GM19397 (cell line): ENCODE measurements at regions not wholly inside any gene's neighbourhood (a gene's known extent, or its start where the extent isn't known, plus 50 kb on each side); places are given as distances from the start of the nearest gene placed in this dataset.
"Not testable (repeated sequence)": the region's sequence is repeated elsewhere in the genome, so short reads cannot be mapped to it uniquely, and the experiment has no call there.

Experiments used
- ATAC-seq: cut with Tn5 transposase; IDR thresholded peaks from one replicate; pipeline ENCODE4 v1.9.1; 2021; ENCODE audit warnings: mild to moderate bottlenecking, moderate library complexity; ENCODE audit not compliant: unreplicated experiment

DNA sequence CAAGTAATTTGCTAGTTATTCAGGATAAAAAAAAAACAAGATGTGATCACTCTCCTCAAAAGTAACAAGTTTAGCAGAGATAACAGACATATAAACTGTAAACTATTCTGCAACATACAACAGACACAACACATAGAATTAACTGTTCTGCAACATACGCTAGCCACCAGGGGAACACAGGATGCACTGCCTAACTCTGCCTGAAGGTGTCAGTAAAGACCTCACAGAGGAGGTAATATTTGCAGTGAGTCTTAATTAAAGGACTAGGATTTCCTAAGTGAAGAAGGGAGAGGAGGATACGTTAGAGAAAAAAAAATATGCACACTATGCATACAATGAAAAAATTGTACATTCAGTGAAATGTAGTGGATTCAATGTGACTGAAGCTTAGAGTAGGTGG lies 129.6 kb downstream of the NBPF8 start:
- ATAC-seq, result peak; percentile 72

- ATAC-seq, result not testable (repeated sequence)
Observed at GRCh38 chr1:120550335-120550734, 135.5 kb downstream of the NBPF8 start.

GRCh38 chr1:120552190-120552589 lies 137.4 kb downstream of the NBPF8 start:
- ATAC-seq, result not testable (repeated sequence)

DNA sequence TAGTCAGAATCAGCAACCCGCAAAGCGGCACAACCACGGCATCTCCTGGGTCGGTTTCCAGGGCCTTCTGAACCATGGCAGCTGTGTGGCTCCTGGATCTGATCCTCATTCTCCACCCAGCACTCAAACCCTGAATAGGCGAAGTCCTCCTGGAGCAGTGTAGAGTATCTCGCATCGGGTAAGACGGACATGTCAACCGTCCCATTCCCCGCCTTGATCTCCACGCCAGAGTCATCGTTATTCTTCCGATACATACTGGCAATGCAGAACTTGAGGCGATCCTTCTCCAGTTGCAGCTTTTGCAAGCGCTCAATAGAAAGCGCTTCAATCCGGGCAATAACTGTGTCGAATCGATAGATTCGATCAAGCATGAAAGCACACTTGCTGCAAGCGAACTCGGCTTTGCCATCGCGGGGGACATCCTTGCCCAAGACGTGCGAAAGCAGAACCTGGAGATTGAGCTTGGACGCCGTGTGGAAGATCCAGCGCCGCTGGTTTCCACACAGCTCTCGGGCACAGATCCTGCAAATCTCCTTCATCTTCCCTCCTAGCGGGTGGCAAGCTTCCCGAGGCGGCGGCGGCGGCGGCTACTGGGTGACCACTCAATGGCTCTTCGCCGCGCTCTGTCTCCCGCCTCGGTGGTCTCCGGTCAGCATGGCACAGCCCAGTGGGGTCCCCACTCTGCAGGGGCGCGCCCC lies 142.9 kb downstream of the NBPF8 start:
- ATAC-seq, result peak; percentile 2

DNA sequence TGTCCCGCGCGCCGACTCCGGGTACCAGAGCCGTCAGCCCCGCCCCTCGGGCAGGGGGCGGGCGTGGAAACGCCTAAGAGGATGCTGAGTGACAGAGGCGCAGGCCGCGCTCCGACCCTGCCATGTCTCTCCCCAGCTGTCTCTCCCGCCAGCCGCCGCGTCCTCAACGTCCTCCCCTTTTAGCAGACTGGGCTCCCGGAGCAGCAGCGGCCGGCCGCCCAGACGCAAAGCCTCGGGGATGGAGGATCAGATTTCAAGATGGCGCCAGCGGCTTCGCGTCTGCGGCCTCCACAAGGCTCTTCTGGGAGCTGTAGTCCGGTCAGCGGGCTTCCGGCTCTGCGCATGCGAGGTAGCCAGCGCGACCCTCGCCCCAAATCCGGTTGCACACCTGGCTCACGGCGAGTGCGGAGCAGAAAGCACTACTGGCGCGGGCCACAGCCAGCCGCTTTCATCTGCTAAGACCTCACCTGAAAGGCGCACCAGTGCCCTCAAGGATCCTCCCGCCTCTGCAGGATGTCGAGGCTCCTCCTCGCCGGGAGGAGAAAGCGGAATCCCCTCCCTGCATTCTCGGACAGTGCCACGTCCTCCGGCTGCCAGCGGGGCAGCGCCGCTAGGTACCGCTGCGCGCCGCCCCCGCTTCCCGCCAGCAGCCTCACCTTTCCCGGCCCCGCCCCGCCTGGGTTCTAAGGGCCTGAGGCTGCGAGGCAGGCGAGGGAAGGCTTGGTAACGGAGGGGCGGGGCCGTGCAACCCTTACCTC lies 143.6 kb downstream of the NBPF8 start:
- ATAC-seq, result peak; percentile 85

- ATAC-seq, result not testable (repeated sequence)
Observed at GRCh38 chr1:120561767-120562166, 146.9 kb downstream of the NBPF8 start.

- ATAC-seq, result not testable (repeated sequence)
Observed at GRCh38 chr1:120565396-120565795, 150.6 kb downstream of the NBPF8 start.

- ATAC-seq, result not testable (repeated sequence)
Observed at GRCh38 chr1:120567620-120568019, 152.8 kb downstream of the NBPF8 start.

- not testable (repeated sequence) for ATAC-seq
Observed at GRCh38 chr1:120575201-120575600, 148.5 kb upstream of the NBPF26 start.

- ATAC-seq, result not testable (repeated sequence)
Observed at GRCh38 chr1:120582135-120582534, 141.6 kb upstream of the NBPF26 start.

DNA sequence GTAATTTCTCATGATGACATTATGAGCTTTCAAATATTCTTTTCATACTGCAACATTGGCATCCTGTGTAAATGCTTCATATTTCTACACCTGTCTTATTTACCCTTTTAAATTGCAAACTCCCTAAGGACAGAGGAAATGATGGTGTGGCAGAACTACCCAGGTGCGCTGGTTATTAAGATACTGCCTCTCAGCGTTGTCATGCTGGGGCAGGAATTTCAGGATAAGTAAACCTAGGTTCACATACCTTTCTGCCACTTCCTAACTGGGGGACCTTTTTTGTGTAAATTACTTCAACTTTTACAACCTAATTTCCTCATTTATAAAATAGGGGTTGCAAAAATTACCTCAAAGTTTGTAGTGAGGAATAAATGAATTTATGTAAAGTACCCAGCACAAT lies 137.7 kb upstream of the NBPF26 start:
- ATAC-seq, result not testable (repeated sequence)

DNA sequence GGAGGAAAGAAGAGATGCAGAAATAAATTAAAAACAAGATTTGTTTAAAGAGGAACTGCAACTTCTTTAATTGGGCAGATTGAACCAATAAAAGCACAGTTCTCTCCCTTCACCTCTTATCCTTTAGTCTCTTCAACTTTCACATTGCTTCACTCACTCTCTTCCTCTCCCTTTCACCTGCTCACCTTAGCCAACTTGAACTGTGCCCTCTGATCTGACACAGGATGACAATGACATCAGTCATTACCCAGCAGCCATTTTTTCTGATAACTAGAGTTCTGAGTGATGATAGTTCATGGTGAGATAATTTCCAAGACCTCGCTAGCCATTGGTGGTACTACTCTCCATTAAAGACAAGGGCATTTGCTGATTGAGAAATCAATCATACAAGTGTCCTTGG lies 134.9 kb upstream of the NBPF26 start:
- not testable (repeated sequence) for ATAC-seq

GRCh38 chr1:120591774-120592173 lies 132.0 kb upstream of the NBPF26 start:
- not testable (repeated sequence) for ATAC-seq

DNA sequence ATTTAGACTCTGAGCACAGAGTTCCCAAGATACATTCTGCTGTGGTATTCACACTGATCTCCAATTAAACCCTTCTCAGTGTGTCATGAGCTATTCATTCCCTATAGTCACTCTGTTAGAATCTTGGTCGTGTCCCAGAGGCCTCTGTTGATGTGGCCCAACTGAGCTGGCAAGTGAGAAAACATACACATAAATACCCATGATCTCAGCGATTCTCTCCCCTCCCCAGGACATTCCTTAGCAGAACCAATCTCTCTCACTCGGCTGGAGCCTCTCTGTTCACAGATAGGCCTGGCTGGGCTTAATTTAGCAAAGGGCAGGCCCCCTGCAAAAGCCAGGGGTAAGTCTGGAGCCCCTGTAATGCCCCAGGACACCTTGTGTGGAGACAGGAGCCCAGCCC lies 130.8 kb upstream of the NBPF26 start:
- ATAC-seq, result not testable (repeated sequence)

- not testable (repeated sequence) for ATAC-seq
Observed at GRCh38 chr1:120593648-120594047, 130.1 kb upstream of the NBPF26 start.

- not testable (repeated sequence) for ATAC-seq
Observed at GRCh38 chr1:120598331-120598951, 125.3 kb upstream of the NBPF26 start.

DNA sequence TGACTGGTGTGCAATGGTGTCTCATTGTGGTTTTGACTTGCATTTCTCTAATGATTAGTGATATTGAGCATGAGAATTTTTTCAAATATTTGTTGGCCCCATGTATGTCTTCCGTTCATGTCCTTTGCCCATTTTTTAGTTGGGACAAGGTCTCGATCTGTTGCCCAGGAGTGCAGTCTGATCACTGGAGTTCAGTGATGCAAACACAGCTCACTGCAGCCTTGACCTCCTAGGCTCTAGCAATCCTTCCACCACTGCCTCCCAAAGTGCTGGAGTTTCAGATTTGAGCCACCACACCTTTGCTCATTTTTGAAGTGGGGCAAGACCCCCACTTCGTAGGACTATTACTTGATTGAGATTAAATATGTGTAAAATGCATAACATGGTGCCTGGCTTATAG lies 124.2 kb upstream of the NBPF26 start:
- ATAC-seq, result not testable (repeated sequence)

GRCh38 chr1:120600442-120601041 lies 123.2 kb upstream of the NBPF26 start:
- ATAC-seq, result not testable (repeated sequence)

DNA sequence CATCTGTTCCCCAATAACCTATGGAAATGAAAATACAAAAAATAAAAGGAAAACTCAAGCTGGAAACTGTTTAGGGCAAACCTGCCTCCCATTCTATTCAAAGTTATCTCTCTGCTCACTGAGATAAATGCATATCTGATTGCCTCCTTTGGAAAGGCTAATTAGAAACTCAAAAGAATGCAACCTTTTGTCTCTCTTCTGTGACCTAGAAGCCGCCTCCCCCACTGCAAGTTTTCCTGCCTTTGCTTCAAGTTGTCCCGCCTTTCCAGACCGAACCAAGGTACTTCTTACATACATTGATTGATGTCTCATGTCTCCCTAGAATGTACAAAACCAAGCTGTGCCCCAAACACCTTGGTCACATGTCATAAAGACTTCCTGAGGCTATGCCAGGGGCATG lies 115.9 kb upstream of the NBPF26 start:
- not testable (repeated sequence) for ATAC-seq

DNA sequence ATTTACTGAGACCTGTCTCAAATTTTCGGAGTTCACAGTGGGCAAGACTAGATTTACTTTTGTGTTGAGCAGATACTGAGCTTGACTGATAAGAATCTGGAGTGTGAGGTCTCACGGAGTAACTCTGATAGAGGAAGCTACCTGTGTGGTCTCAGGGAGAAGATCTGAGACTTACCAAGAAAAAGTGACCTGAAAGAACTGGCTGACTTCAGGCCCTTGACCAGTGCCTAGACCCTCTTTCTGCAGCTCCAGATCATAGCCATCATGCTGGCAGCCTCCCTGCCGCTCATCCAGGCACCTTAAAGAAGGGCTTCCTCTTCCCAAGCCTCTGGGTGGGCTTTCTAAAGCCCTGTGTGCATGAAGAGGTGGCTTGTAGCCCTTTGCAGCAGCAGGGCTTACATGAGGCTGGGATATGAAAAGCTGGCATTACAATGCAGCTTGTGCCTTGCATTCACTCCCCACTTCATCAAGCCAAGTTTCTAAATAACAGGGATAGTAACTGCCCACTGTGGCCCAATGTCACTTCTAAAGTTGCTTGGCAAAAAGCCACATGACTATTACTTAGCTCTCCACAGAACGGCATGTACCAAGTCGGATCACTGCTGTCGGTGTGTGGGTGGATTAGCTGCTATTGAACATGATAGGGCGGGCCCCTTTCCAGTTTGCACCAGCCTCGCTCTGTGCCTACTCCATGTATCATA lies 115.3 kb upstream of the NBPF26 start:
- ATAC-seq, result not testable (repeated sequence)
